ENCODE measurements at regions not wholly inside any gene's neighbourhood (a gene's known extent, or its start where the extent isn't known, plus 50 kb on each side); places are given as distances from the start of the nearest gene placed in this dataset.

DNA sequence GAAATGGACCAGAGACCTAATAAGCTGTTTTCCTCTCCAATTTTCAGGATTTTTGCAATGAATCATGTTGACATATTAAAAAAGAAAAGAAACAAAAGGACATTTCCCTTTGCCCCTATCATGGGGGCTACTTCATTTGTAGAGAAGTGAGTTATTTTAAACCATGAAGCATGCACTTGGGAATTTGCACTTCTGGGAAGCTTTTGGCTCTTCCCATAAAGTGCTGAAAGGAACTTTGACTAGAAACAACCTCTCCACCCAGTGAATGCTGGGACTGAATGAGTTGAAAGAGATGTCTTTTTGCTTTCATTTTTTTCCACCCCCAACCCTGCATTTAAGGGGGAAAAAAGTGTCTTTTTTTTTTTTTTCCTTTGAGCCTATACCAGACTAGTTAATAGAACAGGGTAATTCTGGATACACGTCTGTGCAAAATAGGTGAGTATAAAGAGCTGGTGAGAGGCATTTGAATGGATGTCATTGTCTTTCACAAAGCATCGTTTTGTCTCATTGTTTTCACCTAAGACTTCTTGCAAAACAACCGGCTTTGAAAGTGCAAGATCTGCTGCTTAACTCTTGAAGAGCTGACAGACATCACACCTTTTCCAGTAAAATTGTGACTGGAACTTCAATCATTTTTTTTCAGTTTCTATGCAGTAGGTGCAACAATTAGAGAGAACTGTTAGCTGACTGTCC is 138.7 kb upstream of the BACH2 start:
- DNase-seq (ENCODE audit: low read depth): no peak

DNA sequence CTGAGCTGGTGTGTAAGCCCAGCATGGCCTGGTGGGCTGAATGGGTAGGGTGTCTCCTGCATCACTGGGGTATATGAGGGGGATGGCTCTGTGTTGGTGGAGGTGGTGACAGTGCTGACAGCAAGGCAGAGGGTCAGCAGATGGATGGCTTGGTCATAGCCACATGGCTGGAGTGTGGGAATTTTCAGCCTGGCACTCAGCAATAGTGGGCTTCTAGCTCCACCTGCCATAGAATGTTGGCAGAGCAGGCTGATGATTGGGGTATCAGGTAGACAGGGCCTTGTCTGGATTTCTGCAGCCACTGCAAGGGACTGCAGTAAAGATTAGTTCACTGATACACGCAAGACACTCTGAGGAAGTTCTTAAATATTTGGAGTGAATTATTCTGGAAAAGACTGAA is 137.5 kb upstream of the BACH2 start:
- no peak for DNase-seq (ENCODE audit: low read depth)

DNA sequence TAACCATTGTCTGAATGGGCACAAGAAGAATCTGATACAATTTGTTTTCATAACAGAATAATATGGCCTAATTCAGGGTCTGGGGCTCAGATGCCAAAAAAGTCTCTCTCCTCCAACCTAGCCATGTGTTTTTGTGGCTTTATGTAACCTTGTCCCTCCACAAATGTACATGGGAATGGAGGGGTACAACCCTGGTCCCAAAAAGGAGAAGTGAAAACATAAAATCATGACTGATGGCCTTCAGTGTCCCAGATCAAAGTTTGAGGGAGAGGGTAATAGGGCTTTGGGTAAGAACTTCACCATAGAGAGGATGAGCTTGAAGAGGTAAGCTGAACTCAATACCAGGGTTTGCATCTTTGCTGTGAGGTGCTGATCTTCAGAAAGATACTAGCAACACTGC is 136.3 kb upstream of the BACH2 start:
- DNase-seq (ENCODE audit: low read depth): no peak

DNA sequence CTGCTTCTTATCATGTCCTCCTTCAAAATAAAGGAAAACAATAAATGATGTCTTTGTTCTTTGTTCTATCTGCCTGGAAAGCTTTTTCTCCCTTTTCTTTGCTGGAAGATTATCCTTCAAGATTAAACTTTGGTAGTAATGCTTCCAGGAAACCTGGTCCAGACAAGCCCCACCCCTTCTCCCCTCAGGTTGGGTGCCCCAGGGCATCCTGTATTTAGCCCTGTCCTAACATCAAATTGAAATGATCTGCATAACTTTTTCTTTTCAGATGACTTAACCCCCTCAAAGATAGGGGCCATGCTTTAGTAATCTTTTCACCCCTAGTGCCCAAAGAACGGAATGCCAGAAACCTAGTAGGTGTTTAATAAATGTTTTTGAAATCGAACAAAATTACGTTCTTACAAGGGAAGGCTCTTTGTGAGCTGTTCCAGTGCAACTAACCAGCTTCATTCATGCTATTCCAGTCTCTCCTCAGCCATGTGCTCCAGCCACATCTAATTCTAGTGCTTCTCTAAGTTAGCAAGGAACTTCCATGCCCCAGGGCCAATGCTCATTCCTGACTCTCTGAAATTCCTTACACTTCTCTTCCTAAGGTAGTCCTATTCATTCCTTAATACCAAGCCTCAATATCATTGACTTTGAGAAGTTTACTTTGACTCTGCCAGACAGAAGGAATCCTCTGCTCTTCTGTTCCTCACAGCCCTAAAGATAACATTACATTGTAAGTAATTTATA is 135.6 kb upstream of the BACH2 start:
- DNase-seq (ENCODE audit: low read depth): no peak

DNA sequence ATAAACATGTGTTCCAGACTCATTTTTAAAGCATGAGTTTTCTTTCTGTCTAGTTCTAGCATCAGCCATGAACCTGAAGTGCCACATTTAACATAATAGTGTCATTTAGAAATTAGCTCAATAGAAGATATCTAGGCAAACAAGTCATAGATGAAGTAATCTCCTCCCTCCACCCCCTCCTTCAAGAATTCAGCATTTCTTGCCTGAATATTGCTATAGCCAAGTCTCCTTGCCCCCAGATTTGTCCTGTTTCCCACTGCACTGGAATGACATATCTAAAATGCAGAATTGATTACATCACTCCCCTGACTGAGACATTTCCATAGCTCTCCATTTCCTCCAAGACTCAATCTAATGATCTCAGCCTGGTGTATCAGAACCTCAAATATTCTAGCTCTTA is 134.9 kb upstream of the BACH2 start:
- no peak for DNase-seq (ENCODE audit: low read depth)

DNA sequence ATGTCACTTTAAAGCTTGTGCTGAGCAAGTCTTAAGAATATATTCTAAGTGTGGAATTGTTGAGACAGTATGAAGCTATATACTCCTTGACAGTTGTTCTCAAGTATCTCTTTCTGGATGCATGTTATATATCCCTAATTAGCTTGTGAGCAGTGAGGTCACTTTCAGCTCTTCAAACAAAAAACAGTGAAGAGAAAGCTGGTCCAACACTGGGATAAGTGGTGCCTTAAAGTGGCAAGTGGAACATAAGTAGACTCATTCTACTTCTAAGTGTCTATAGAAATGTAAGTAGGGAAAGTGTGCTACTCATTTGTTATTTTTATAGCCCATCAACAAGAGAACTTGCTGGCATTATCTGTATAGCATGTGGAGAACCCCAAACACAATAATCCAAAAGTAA is 133.1 kb upstream of the BACH2 start:
- DNase-seq (ENCODE audit: low read depth): peak; percentile 46

DNA sequence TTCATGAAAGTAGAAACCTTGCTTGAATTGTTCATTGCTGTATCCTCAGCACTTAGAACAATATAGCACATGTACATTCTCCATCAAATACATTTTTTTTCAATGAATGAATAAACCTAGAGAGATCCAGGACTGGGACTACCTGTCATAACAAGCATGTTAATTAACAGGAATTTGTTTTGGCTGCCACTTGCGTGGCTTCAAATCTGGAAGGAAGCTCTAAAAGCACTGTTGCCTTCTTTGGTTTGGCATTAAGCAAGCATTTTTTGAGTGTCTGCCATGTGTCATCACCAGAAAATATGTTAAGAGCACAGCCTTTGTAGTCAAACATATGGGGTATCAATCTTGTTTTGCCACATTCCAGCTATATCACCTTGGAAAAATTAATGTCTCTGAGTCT is 131.9 kb upstream of the BACH2 start:
- no peak for DNase-seq (ENCODE audit: low read depth)

DNA sequence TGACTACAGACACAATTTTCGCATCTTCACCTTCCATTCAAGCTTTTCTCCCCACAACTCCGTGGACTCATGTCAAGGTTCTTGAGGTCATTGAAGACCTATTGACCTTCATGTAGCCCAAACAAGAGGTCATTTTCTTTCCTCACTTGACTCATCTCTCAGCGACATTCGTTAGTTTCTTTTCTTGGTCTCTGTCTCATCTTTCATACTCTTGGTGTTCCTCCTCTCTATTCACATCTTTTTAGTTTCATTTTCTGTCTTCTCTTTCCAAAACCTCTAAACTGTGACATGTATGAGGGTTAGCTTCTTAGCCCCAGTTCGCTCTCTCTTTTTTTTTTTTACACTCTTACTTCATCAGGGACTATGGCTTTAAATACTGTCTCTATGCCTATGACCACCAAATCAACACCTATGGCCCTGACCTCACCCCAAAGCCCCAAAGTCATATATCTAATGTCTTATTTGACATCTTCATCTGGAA is 128.6 kb upstream of the BACH2 start:
- DNase-seq (ENCODE audit: low read depth): no peak

DNA sequence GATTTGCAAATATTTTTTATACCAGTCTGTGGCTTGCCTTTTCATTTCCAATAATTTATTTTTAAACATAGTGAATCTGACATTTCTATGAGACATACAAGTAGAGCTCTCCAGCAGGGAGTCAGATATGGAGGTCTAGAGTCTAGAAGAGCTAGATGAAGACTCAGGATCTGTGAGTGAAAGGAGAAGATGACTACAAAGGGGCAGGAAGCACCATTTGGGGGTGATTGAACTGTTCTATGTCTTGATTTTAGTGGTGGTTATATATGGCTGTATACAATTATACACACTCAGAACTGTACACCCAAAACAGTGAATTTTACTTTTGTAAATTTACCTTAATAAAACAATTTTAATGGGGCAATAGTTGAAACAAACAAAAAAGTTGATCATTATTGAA is 127.9 kb upstream of the BACH2 start:
- DNase-seq (ENCODE audit: low read depth): no peak

DNA sequence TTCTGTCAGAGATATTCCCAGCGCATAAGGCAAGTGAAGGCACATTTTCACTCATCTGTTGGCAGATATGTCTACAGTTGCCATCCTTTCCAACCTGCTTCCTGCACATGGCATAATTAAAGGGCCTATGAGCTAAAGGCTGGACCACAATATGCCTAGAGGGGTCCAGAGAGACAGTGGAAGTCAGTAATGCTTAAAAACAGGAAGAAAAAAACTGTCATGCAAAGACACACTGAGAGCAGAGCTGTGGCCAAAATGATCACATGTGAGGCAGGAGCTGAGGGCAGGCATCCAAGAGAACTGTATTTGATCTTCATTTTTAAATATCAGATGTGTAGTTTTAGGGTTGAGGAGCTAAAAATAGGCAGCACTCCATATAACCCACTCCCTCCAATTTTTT is 125.0 kb upstream of the BACH2 start:
- DNase-seq (ENCODE audit: low read depth): no peak

DNA sequence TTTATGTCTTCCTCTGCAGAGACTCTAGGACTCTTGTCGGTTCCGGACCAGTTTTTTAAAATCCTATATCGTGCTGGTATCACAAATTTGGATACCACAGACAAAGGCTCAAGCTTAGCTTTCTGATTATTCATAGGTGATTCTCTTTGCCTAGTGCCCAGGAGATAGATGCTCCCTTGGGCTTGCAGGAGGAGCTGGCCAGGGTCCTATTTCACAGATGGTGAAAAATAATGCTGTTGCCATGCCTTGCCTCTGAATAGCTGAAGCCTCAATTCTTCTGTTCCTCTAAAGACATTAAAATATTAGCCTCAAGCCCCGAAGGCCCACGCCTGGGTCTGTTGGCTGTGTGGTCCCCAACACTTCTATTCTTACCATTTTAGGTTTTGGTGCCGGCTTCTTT is 123.9 kb upstream of the BACH2 start:
- DNase-seq (ENCODE audit: low read depth): no peak

DNA sequence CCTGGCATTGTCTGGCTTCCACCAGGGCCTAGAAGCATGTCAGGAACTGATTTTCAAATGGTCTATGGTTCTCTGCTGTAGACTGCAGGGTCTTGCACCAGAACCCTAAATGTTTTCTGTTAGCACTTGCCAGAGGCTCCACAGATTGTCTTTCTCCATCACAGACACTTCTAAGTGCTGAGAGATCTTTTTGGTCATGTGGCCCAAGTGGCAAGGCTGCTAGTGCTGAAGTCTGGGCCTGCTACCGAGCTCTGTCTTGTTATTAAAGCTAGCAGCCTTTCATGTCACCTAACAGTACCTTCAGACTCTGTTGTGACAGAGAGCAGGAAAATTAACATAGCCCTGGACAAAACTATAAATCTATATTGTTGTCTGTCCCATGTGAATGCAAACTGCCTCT is 120.7 kb upstream of the BACH2 start:
- DNase-seq (ENCODE audit: low read depth): no peak

DNA sequence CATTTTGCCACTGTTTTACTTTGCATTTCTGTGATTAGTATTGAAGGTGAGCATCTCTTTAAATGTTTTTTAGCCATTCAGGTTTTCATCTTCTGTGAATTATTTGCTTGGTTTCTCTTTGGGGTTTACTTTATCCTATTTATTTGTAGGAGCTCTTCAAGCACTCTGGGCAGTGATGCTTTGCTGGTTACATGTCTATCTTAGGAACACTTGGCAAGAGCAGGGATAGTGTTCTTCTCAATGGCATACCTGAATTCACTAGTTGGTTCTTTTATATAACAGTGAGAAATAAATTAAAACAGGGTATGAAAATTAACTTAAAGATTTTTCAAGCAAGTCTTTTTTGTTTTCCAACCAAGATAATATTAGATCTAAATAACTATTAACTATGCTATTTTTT is 119.7 kb upstream of the BACH2 start:
- DNase-seq (ENCODE audit: low read depth): no peak

DNA sequence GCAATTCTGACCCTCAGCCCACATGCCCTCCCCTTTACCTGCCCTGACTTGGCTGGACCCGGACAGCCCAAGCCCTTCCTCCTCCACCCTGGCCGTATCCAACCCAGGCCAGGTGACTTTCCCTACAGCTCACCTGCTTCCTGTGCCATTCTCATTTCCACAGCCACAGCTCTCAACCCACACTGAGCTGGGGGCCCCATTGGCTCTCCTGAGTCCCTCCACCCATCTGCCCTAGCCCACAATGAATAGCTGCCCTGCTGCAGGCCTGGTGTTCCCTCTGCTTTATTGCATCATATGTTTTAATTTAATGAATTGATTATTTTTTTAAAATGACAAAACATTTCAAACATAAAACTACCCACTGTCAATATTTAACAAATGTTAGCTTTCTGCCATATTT is 118.5 kb upstream of the BACH2 start:
- no peak for DNase-seq (ENCODE audit: low read depth)

DNA sequence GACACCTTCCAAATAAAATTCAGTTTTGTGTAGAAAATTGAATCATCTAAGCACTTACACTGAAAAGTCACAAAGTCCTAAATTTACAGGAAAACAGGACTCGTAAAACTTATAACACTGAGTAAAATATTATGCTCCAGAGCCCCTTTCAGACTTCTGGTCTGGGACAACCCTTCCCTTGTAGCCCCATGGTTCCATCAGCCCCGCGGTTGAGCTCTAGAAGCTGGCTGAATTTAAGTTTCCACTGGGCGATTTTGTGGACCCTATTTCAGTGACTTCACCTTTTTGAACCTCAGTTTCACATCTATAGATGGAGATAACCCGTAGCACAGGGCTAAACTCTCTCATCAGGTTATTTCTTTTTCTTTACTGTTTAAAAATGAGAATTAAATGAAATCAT is 117.7 kb upstream of the BACH2 start:
- DNase-seq (ENCODE audit: low read depth): no peak

DNA sequence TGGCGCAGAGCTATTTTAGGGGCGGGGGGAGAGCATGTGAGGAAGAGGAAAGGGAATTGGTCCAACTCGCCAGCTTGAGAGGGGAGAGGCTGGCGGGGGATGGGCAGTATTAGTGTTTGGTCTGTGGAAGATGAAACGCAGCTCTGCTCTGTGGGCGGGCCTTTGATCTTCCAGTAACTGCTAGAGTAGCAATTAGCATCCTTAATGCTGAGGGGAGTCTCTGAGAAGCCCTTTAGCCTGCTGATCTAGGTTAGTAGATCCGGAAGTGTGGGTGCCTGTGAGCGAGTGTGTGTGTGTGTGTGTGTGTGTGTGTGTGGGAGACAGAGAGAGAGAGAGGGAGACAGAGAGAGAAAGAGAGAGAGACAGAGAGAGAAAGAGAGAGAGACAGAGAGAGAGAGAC is 117.2 kb upstream of the BACH2 start:
- peak; percentile 47 for DNase-seq (ENCODE audit: low read depth)

DNA sequence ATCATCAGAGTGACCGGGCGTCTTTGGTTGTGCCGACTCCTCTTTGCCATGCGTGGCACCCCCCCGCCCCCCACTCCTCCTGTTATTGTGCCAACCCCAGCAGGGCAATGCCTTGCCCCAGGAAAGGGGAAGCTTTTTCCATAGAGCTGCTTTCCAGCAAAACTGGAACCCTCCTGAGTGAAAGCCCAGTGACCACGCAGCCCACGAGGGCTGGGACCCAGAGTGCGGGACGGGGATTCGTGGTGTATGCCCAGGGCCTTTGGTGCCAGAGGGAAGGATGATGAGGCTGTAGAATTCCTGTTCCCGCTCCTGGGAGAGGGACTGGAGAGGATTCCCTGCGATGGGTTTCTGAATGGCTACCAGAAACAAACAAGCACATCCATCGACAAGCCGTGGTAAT is 116.8 kb upstream of the BACH2 start:
- DNase-seq (ENCODE audit: low read depth): no peak

DNA sequence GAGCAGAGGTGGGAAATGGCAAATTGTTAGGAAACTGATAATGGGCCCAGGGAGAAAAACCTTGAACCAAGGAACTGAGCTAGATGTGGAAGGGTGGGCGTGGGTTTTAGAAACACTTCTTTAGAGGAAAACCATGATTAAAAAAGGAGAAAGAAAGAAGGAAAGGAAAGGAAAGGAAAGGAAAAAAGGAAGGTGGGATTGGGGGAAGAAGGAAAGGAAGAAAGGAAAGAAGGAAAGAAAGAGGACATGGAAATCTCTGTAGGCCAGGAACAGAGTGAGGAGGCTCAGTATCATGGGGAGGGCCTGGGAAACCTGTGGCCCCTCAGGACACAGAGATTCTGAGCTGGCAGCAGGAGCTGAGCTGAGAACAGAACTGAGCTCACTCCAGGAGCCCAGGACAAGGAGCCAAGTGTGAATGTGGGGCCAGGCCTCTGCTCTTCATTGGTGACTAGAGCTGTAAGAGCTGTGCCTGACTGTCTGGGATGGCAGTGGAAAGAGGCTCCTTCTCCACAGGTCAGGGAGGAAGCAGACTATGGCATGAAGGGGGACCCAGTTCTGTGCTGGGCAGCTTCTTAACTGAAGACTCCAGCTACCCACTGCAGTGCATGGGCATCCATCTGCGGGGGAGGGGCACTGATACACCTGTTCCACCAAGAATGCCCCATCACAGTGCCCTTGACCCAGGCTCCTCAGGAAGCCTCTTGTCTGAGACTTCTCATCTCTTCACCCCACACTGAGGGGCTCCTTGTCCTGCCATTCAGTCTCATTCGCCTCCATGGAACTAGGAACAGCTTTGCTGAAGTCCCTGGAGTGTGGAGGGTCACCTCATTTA is 116.1 kb upstream of the BACH2 start:
- no peak for DNase-seq (ENCODE audit: low read depth)

DNA sequence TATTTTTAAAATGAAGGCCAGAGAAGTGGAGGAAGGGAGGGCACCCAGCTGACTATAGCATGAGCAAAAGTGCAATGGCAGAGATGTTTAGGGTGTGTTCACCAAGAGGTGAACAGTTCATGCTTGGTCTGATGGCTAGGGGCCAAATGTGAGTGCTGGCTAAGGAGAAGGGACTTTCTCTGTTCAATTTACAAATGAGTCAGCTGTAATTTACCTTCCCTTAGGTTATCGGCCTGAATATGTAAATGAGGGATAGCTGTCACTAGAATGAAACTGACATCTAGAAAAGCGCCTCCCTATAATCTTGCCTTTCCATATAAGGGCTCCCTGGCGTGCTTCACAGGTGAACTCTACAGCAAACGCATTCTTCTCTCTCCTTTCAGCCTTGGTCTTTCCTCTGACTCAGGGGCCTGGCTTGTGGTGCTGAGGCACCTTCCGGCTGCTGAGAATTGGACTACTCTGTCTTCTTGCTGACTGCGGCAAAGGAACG is 114.7 kb upstream of the BACH2 start:
- DNase-seq (ENCODE audit: low read depth): peak; percentile 44

DNA sequence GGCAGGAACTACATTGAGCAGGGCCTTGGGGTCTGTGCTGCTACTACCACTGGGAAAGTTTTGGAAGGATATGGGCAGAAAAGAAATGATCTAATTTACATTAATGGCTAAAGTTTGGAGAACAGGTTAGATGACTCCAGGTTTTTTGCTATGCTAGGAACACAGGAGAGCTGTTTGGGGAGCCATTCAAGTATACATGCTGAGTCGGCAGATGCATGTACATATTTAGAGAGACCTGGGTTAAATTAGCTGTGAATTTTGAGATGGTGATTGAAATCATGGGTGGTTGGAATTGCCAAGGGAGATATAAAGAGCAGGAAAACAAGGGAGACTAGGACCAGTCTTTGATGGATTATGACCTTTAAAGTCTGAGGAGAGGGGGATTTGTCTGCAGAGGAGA is 113.1 kb upstream of the BACH2 start:
- no peak for DNase-seq (ENCODE audit: low read depth)

DNA sequence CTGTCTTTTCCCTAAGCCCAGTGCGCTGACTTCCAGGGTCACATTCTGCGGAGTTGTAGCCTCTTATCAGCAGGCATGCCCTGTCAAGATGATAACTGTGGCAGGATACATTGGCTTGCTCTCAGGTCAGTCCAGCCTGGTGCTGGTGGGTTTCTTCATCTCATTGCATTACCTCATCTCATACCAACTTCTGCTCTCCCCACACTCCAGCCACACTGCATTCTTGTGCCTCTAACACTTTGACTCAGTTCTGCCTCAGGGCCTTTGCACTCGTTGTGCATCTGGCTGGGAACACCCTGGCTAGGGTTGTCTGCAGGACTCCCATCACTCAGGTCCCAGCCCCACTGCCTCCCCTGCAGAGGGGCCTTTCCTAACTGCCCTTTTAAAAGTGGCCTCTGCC is 110.3 kb upstream of the BACH2 start:
- DNase-seq (ENCODE audit: low read depth): peak; percentile 95

DNA sequence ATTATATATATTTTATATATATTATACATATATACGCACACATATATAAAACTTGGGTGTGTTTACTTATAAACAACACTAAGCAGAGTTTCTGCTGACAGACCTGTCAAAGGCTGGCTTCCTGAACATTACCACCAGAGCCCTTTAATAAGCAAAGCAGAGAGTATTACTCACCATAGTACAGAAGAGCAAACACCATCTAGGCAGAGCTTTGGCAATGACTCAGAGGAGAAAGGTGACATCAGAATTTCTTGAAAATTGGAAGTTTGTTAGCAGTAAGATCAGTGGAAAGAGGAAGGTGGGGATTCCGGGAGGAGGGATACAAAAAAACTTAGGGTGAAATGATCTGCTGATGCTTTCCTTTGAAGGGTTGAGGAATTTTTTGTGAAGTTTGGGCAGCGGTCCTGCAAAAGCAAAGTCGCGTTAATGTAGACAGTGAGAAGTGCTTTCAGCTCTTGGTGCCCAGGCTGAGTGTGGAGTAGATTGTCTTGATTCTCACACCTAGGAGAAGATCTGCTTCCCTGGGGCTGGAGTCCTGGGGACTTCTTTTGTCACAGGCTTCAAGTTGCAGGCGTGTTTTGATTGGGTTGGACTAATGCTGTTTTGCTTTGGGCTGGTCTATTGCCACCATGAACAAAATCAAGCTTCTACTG is 109.6 kb upstream of the BACH2 start:
- peak; percentile 87 for DNase-seq (ENCODE audit: low read depth)
